AG09309 (cell line): ENCODE measurements at regions not wholly inside any gene's neighbourhood (a gene's known extent, or its start where the extent isn't known, plus 50 kb on each side); places are given as distances from the start of the nearest gene placed in this dataset.

ENCODE experiments used
- DNase-seq: peaks from one replicate; pipeline ENCODE4 v3.0.0-alpha.2; 2010; ENCODE audit warnings: low read depth
- H3K4me3 ChIP-seq: 2 replicates; pipeline ENCODE4 v1.5.1; 2011; ENCODE audit warnings: mild to moderate bottlenecking, low read depth, low read length, moderate library complexity; ENCODE audit not compliant: control insufficient read depth
- TF ChIP-seq, protein P1 (sequence below): IDR thresholded peaks from 2 replicates; pipeline ENCODE4 v1.5.1; 2011; ENCODE audit warnings: mild to moderate bottlenecking, low read depth, low read length, inconsistent platforms; ENCODE audit not compliant: insufficient read depth, control insufficient read depth; ENCODE audit errors: missing control alignments

DNA sequence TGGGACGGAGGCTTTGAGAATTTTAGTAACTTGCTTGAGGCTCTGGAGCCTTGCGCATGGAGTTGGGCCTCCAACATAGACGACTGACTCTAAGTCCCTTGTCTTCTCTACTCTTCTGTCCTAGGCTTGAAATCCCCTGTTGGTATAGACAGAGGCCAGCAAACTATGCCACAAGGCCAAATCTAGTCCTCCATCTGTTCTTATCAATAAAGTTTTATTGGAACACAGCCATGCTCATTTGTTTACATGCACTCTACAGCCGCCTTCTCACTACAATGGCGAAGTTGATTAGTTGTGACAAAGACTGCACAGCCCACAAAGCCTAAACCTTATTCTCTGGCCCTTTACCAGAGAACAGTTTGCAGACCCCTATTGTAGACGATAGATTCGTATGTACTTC is 174.1 kb upstream of the ZFP64 start:
- TF ChIP-seq, protein P1, sequence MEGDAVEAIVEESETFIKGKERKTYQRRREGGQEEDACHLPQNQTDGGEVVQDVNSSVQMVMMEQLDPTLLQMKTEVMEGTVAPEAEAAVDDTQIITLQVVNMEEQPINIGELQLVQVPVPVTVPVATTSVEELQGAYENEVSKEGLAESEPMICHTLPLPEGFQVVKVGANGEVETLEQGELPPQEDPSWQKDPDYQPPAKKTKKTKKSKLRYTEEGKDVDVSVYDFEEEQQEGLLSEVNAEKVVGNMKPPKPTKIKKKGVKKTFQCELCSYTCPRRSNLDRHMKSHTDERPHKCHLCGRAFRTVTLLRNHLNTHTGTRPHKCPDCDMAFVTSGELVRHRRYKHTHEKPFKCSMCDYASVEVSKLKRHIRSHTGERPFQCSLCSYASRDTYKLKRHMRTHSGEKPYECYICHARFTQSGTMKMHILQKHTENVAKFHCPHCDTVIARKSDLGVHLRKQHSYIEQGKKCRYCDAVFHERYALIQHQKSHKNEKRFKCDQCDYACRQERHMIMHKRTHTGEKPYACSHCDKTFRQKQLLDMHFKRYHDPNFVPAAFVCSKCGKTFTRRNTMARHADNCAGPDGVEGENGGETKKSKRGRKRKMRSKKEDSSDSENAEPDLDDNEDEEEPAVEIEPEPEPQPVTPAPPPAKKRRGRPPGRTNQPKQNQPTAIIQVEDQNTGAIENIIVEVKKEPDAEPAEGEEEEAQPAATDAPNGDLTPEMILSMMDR: no peak
- no peak for DNase-seq
- no peak overlapping the region for H3K4me3 ChIP-seq

DNA sequence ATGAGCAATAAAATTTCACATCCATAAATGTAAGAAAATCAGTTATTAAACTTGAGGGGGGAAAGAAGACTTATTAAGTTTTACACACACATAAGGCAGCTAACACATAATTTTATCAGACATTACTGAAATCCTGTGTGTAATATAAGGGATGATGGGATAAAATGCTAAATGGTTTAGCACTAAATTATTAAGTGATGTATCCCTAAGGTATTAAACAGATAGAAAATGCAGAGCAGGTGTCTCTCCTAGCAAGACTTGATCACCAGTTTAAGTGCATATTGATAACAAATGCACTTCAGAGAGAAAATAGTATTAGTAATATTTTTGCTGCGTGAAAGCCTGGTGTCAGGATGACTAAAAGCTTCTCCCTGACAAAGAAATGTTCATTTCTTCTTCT is 172.8 kb upstream of the ZFP64 start:
- no peak overlapping the region for H3K4me3 ChIP-seq
- TF ChIP-seq, protein P1: no peak
- no peak for DNase-seq

DNA sequence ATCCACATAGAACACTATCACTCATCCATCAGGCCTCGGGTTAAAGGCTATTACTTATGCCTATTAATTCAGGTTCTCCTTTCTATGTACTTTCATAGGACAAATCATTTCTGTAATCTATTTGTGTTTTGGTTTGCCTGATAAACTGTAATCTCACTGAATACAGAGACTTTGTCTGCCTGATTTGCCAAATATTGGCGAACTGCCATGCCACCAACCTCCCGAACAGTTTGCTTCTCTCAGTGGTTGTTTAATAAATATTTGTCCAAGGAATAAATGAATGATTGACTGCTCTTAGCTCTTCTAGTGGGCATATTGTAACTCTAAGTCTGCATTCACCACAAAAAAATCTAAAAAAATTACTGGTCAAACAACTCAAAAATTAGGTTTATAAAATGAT is 170.1 kb upstream of the ZFP64 start:
- no peak for DNase-seq
- TF ChIP-seq, protein P1: no peak
- no peak overlapping the region for H3K4me3 ChIP-seq

DNA sequence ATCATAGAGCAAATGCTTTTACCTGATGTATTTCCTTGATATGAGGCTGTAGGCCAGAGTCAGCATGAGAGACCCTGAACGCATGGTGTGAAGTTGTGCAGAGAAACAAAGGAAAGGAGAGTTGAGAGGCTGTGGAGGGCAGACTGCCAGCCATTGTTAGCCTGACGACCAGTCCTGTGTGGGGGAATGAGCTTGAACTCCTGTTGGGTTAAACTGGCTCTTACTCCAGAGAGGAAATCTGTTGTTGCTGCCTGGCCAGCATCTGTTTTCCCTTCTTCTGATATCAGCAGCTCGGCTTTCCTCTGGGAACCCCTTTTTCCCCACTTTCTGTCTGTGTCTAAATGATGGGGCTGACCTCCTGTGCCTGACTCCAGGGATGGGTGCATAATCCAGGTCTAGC is 158.2 kb upstream of the ZFP64 start:
- no peak for DNase-seq
- TF ChIP-seq, protein P1: no peak
- H3K4me3 ChIP-seq: no peak overlapping the region

DNA sequence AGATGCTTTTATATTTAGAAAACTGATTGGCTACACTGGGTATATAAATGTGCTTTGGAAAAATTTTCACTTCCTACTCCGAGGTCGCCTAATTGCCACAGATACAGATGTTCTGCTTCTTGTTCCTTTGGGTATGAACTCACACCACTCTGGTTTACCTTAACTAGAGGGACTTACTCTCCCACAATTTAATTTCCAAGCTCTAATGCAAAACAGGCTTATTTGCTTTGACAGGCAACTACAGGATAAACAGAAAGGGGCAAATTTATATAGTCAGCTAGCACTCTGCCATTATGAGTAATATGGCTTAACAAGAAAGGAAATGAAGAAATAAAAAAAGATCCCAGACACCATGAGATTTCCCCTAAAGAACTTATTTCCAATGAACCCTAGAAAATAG is 156.9 kb upstream of the ZFP64 start:
- DNase-seq: no peak
- no peak overlapping the region for H3K4me3 ChIP-seq
- TF ChIP-seq, protein P1: no peak

DNA sequence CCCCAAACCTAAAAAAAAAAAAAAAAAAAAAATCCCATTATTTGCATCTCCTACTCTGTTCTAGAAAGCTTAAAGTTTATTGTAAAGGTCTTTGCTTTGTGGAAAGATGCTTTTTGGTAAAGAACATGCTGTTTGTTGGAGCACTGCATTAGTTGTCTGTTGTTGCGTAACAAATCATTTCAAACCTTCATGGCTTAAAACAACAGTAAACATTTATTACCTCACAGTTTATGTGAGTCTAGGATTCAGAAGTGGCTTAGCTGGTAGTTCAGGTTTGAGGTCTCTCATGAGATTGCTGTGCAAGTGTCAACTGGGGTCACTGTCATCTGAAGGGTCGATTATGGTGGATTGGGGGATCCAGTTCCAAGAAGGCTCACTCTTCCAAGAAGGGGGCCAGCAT is 155.2 kb upstream of the ZFP64 start:
- DNase-seq: no peak
- no peak overlapping the region for H3K4me3 ChIP-seq
- TF ChIP-seq, protein P1: no peak

DNA sequence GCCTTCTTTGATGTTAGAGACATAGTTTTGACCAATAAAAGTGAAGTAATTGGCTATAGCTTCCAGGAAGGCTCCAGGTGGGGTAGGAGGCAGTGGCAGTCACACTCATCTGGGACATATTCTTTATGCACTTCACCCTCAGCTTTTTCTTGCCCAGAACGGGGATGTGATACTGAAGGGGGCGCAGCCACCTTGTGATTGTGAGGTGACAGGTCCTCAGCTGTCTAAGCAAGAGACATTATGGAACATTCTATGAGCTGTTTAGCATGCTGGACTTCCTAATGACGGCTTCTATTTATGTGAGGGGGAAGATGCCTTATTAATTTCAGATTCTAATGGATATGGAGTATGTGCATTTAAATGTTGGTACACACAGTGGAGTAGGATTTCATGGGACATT is 151.3 kb upstream of the ZFP64 start:
- DNase-seq: no peak
- TF ChIP-seq, protein P1: no peak

More for the DNA sequence above, 151.3 kb upstream of the ZFP64 start:
- no peak overlapping the region for H3K4me3 ChIP-seq
